ENCODE measurements at regions not wholly inside any gene's neighbourhood (a gene's known extent, or its start where the extent isn't known, plus 50 kb on each side); places are given as distances from the start of the nearest gene placed in this dataset.

DNA sequence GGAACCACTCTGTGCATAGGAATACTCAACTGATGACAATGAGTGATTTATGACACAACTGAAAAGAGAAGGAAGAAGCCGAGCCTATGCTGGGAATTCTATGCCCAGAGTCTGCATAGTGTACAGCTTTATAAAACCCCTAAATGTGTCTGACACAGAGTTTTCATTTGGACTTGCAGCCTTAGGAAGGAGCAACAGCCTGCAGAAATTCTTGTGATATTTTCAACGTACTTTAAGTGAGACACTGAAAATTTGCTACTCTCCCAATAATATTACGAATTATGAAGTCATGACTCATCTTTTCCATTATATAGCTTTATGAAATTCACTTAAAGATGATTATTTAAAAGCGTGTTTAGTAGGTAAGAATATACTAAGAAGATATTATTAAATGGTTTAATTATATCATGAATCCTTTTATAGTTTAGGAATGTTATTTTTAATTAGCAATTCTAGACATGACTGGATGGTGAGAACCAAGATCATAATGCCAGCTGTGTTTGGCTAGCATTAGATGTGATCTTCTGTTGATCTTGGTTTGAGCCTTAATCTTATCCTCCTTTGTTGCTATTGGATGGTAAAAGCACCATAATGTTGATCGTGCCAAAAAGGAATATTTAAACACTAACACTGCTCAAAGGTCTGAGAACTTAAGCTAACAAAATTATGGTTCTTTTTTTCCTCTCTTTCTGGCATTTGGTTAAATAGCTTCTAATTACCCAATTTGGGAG lies 785.1 kb upstream of the ADGRL4 start:
- Histone ChIP-seq H3K4me3 (no peak overlapping the region), H3K27me3 (no peaks in the 10 kb centered on the region), H3K4me1 (no peaks in the 10 kb centered on the region), H3K9me3 (peaks cover 0 to 26% (median 8%) of the 10 kb centered on the region in 11 donors), H3K36me3 (no peaks in the 10 kb centered on the region), H3K27ac (no peak overlapping the region)
- intact Hi-C loops (cut with DNase I) = no loop called here
- no peak for ATAC-seq
- no peak for DNase-seq
- TF ChIP-seq CTCF (IDR thresholded peaks at IDR 0.05) = no peak
- 64 to 67% methylated on average over 5 of the region's 5 CpGs for WGBS, 2 donors

DNA sequence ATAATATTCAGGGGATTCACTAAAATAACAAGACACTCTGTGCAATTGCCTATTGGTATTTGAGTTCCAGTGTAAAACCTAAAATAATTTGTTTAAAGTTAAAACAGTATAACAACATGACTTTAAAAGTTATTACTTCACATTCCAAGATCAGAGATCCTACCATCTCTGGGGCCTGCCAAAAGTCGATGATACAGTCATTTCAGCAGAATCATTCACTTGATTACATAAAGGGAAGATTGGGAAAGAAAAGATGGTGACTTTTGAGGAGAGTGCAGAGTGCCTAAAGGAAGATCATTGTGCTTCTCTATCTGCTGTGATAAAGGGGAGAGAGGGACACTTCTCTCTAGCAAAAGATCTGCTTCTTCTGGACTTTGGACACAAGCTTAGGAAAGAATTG lies 784.4 kb upstream of the ADGRL4 start:
- intact Hi-C loops (cut with DNase I) = no loop called here
- Histone ChIP-seq H3K9me3 (peaks cover 0 to 23% (median 8%) of the 10 kb centered on the region in 11 donors), H3K4me3 (no peak overlapping the region), H3K4me1 (no peaks in the 10 kb centered on the region), H3K27ac (no peak overlapping the region), H3K27me3 (no peaks in the 10 kb centered on the region), H3K36me3 (no peaks in the 10 kb centered on the region)
- no peak for DNase-seq
- no peak for TF ChIP-seq CTCF (IDR thresholded peaks at IDR 0.05)
- 63 to 77% methylated on average over 1 of the region's 1 CpG for WGBS, 2 donors
- ATAC-seq = no peak

GRCh38 chr1:79787631-79788030 lies 781.1 kb upstream of the ADGRL4 start:
- intact Hi-C loops (cut with DNase I) = no loop called here
- TF ChIP-seq CTCF (IDR thresholded peaks at IDR 0.05) = no peak
- Histone ChIP-seq H3K27me3 (no peaks in the 10 kb centered on the region), H3K36me3 (no peaks in the 10 kb centered on the region), H3K9me3 (no peaks in the 10 kb centered on the region), H3K4me1 (no peaks in the 10 kb centered on the region), H3K27ac (no peak overlapping the region), H3K4me3 (no peak overlapping the region)
- 77 to 82% methylated on average over 4 of the region's 4 CpGs for WGBS, 2 donors
- no peak for DNase-seq
- ATAC-seq = no peak

DNA sequence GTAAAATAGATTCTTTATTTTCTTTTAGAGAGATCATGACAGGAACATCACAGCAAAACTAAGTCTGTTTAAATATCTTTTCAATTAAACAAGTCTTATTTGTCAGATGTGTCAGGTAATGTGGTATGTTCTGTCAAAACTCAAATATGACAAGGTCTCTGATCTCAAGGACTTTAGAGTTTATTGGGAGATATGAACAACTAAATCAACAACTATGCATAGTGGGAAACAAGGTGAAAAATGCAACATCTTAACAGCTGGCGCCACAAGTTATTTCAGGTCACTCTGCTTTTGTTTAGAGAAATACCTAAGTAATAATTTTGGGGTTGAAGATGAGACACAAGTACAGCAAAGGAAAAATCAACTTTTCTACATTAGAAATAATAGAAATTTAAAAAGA lies 779.4 kb upstream of the ADGRL4 start:
- H3K27ac ChIP-seq = no peak overlapping the region
- H3K4me3 ChIP-seq = no peak overlapping the region
- no peak for TF ChIP-seq CTCF (IDR thresholded peaks at IDR 0.05)
- no peak for DNase-seq
- no peaks in the 10 kb centered on the region for H3K4me1 ChIP-seq
- WGBS, 2 donors = 92 to 95% methylated on average over 1 of the region's 1 CpG
- H3K36me3 ChIP-seq = no peaks in the 10 kb centered on the region
- H3K9me3 ChIP-seq = no peaks in the 10 kb centered on the region
- no peak for ATAC-seq
- intact Hi-C loops (cut with DNase I) = no loop called here
- H3K27me3 ChIP-seq = no peaks in the 10 kb centered on the region
